Mucosa of descending colon (tissue), 3 donors: ENCODE measurements at regions not wholly inside any gene's neighbourhood (a gene's known extent, or its start where the extent isn't known, plus 50 kb on each side); places are given as distances from the start of the nearest gene placed in this dataset.

Experiments used
- ATAC-seq: fragments of 200-7000 bp; cut with Tn5 transposase; one replicate; pipeline ENCODE4 v1.9.1; 2020; ENCODE audit warnings: mild to moderate bottlenecking, moderate library complexity
- DNase-seq, 3 donors: peaks; one replicate each; pipeline ENCODE4 v3.0.0-alpha.2; 2020
- H3K36me3 ChIP-seq: fragments of 200-600 bp; one replicate; pipeline ENCODE4 v1.8.0; 2021; ENCODE audit warnings: low read depth, mild to moderate bottlenecking
- H3K4me1 ChIP-seq: fragments of 200-600 bp; one replicate; pipeline ENCODE4 v1.8.0; 2021; ENCODE audit warnings: low read depth, mild to moderate bottlenecking
- H3K4me3 ChIP-seq: fragments of 200-600 bp; one replicate; pipeline ENCODE4 v1.8.0; 2021; ENCODE audit warnings: mild to moderate bottlenecking
- H3K9me3 ChIP-seq: fragments of 200-600 bp; one replicate; pipeline ENCODE4 v1.8.0; 2021; ENCODE audit warnings: mild to moderate bottlenecking
- intact Hi-C, 2 donors: fragments of 100-400 bp; cut with DNase I in 1 of 2; cut with micrococcal nuclease in 1 of 2; formaldehyde crosslinking; loops; one replicate each; pipeline versions ENCODE4 v1.11.0 to v1.11.1; 2022; cut with DNase I, micrococcal nuclease
- TF ChIP-seq, protein P1 (sequence below): fragments of 200-600 bp; IDR thresholded peaks from one replicate; pipeline ENCODE4 v1.8.0; 2022; ENCODE audit warnings: antibody characterized with exemption, mild to moderate bottlenecking
- donor health status: DM: no; HTN: no; CAD: no; lungs with moderate emphysema.
- donor health status: DM: no; HTN: no; CAD: no.
- donor health status: DM: no; HTN: yes; CAD: no.

DNA sequence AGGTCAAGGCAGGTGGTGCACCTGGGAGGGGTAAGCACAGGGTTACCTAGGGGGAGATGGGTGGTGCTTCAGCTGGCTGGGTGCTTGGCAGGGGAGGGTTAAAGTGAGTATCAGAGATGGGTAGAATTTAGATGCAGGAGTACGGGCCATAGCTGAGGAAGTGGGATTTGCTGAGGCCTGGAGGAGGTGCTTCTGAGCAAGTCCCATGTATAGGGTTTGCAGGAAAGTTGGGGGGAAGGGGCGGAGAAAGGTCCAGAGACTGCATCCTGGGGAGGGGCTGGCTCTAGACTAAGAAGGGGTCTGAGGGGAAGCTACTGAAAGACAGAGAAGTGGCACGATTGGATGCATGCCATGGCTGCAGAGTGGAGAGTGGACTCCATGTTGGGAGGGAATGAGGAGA, 281.6 kb upstream of the ZNF32 start:
- DNase-seq (no peak), ATAC-seq (no peak)
- intact Hi-C loops, result no loop called here
- no peak overlapping the region for H3K4me3 ChIP-seq
- TF ChIP-seq, protein P1, sequence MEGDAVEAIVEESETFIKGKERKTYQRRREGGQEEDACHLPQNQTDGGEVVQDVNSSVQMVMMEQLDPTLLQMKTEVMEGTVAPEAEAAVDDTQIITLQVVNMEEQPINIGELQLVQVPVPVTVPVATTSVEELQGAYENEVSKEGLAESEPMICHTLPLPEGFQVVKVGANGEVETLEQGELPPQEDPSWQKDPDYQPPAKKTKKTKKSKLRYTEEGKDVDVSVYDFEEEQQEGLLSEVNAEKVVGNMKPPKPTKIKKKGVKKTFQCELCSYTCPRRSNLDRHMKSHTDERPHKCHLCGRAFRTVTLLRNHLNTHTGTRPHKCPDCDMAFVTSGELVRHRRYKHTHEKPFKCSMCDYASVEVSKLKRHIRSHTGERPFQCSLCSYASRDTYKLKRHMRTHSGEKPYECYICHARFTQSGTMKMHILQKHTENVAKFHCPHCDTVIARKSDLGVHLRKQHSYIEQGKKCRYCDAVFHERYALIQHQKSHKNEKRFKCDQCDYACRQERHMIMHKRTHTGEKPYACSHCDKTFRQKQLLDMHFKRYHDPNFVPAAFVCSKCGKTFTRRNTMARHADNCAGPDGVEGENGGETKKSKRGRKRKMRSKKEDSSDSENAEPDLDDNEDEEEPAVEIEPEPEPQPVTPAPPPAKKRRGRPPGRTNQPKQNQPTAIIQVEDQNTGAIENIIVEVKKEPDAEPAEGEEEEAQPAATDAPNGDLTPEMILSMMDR, result no peak
- no peaks in the 10 kb centered on the region for H3K36me3 ChIP-seq
- no peaks in the 10 kb centered on the region for H3K4me1 ChIP-seq
- H3K9me3 ChIP-seq, result no peaks in the 10 kb centered on the region

DNA sequence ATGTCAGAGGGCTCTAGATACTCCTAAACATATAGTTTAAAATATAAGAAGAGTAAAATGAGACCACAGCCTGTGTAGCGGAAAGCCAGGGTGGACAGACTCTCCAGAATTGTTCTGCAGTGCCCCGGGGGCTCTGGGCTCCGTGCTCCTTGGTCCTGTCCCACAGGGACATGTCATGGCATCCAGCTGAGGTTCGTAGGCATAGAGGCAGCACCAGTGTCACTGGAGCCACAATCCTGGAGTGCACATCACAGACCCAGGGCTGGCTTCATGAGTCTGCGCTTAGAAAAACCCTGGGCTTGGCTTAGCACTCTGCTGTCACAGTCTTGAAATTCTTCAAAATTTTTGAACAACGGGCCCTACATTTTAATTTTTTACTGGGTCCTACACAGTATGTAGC, 280.4 kb upstream of the ZNF32 start:
- Histone ChIP-seq H3K9me3 (no peaks in the 10 kb centered on the region), H3K4me1 (no peaks in the 10 kb centered on the region), H3K4me3 (no peak overlapping the region), H3K36me3 (no peaks in the 10 kb centered on the region)
- DNase-seq, result no peak
- TF ChIP-seq, protein P1, result no peak
- intact Hi-C loops, result no loop called here
- ATAC-seq, result no peak

DNA sequence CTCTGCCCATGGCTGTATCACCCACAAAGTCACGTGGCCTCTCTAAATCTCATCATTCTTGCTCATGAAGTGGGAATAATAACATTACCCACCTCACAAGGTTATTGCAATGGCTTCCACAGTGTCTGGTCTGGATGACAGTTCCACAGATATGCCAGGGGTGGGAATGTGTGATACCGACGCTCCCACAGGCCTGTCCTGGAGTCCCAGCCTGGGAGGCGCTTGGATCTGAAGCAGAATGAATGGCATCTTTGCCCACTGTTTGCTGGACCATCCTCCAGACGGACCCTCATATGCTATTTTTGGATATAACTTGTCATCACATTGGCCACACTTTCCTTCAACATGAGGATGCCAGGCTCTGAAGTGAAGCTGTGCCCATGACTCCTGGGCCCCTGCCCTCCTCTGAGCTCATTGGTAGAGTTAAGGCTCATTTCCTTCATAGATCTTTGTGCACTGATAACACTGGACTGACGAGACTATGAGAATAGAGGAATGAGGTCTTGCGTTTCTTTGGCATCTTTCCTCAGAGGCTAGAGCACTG, 279.8 kb upstream of the ZNF32 start:
- Histone ChIP-seq H3K36me3 (no peaks in the 10 kb centered on the region), H3K4me1 (no peaks in the 10 kb centered on the region), H3K9me3 (no peaks in the 10 kb centered on the region), H3K4me3 (no peak overlapping the region)
- DNase-seq (no peak), ATAC-seq (no peak)
- intact Hi-C loops, result no loop called here
- TF ChIP-seq, protein P1, result no peak

DNA sequence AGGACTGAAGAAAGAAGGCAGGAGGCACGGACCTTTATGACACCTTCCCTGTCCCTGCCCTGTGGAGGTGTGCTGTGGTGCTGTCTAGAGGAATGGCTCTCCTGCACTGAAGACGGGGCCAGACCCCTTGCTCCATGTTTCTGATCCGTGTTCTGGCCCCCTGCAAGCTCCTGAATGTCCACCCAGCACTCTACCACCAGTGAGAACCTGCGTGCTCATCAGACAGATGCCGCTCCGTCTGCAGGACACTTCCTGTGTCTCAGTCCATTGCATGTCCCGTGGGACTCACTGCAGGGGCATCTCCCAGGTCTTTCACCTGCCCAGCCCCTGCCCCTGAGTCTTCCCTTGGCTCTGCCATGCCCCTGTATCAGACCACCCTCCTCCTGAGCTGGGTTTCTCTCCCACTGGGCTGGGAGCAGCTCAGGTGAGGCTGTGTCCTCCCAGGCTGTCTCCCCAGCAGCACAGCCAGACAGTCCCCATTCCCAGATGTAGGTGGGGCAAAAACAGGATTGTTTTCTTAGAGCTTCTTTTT, 278.3 kb upstream of the ZNF32 start:
- no peak for DNase-seq

DNA sequence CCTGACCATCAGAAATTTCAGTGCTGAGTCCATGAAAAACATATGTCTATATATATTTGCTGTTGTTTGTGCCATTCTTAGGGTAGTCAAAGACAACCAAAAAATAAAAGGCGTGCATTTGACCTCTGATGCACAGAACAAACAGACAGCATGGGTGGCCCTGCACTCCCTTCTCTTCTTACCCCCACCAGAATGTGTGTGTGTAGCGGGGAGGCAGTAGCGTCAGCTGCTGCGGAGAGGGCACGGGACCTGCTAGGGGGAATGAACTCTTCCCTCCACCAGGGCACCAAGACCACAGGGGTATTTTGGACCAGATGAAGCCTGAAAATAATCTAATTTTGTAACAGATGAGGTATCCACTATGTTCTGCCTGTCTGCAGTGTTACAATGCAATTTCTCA, 277.7 kb upstream of the ZNF32 start:
- TF ChIP-seq, protein P1, result no peak
- H3K9me3 ChIP-seq, result no peaks in the 10 kb centered on the region
- no peak overlapping the region for H3K4me3 ChIP-seq
- DNase-seq (no peak), ATAC-seq (no peak)
- H3K36me3 ChIP-seq, result no peaks in the 10 kb centered on the region
- H3K4me1 ChIP-seq, result no peaks in the 10 kb centered on the region
- intact Hi-C loops, result no loop called here

More for the DNA sequence above, 278.3 kb upstream of the ZNF32 start:
- H3K9me3 ChIP-seq, result no peaks in the 10 kb centered on the region
- no peak for ATAC-seq
- H3K36me3 ChIP-seq, result no peaks in the 10 kb centered on the region
- intact Hi-C loops, result no loop called here
- TF ChIP-seq, protein P1, result no peak
- no peak overlapping the region for H3K4me3 ChIP-seq
- H3K4me1 ChIP-seq, result no peaks in the 10 kb centered on the region

DNA sequence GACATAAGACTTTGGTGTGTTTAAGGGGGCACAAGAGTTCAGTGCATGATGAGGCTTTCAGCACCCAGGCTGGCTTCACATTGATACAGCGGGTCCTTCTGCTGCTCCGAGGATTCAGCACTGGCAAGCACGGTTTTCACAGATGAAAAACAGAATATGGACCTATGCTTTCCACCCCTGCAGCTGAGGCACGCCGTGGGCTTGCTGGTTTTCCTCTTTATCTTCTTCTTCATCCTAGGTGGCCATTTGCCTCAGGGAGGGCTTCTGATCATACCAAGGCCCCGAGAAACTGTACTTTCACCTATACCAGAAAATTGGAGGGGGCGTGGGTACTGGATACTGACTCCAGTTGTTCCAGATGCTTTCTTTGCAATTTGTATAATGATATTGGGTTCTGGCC, 277.1 kb upstream of the ZNF32 start:
- Histone ChIP-seq H3K36me3 (no peaks in the 10 kb centered on the region), H3K9me3 (no peaks in the 10 kb centered on the region), H3K4me3 (no peak overlapping the region), H3K4me1 (no peaks in the 10 kb centered on the region)
- DNase-seq (no peak), ATAC-seq (no peak)
- intact Hi-C loops, result no loop called here
- TF ChIP-seq, protein P1, result no peak
